ENCODE measurements at regions not wholly inside any gene's neighbourhood (a gene's known extent, or its start where the extent isn't known, plus 50 kb on each side); places are given as distances from the start of the nearest gene placed in this dataset.

DNA sequence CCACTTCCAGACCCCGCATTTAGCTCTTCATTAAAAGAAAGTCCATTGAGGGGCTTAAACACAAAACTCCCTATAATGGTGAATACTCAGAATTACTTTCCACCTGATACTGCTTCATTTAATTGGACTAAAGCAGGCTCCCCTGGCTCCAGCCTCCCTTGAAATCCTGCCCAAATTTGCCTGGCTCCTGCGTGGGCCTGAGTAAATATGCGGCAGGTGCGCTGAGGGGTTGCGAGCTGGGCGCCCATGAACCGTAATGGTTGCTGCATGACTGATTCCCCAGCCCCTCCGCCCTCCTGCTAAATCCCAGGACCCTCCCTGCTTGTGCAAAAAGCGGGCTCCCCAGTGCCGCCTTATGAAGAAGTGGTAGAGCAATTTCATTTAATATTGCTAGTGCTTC, 639.7 kb downstream of the BNC2 start:
- no peak for DNase-seq
- Histone ChIP-seq H4K20me1 (ENCODE audit: insufficient read depth, low read length) (no peaks in the 10 kb centered on the region), H3K9me2 (replicated peaks; ENCODE audit: insufficient read depth, low read length) (no peaks in the 10 kb centered on the region), H3K4me3 (ENCODE audit: low read length) (no peak overlapping the region), H3K36me3 (replicated peaks; ENCODE audit: insufficient read depth, low read length) (no peaks in the 10 kb centered on the region), H3K27me3 (replicated peaks; ENCODE audit: insufficient read depth, low read length) (no peaks in the 10 kb centered on the region), H3K9me3 (replicated peaks; ENCODE audit: insufficient read depth, low read length) (no peaks in the 10 kb centered on the region), H3K79me2 (ENCODE audit: low read length) (no peaks in the 10 kb centered on the region), H3K27ac (ENCODE audit: low read length) (no peak overlapping the region), H3K4me1 (ENCODE audit: low read length) (no peaks in the 10 kb centered on the region), H3K9ac (ENCODE audit: low read length) (no peak overlapping the region), H3K4me2 (ENCODE audit: low read depth, low read length) (no peak overlapping the region), H2AFZ (ENCODE audit: low read length) (no peak overlapping the region), H3F3A (ENCODE audit: insufficient read depth, low read length) (no peaks in the 10 kb centered on the region)
- no peak for TF ChIP-seq EZH2 (optimal IDR thresholded peaks at IDR 0.05; ENCODE audit: low read depth, low read length)
- TF ChIP-seq, protein P1, sequence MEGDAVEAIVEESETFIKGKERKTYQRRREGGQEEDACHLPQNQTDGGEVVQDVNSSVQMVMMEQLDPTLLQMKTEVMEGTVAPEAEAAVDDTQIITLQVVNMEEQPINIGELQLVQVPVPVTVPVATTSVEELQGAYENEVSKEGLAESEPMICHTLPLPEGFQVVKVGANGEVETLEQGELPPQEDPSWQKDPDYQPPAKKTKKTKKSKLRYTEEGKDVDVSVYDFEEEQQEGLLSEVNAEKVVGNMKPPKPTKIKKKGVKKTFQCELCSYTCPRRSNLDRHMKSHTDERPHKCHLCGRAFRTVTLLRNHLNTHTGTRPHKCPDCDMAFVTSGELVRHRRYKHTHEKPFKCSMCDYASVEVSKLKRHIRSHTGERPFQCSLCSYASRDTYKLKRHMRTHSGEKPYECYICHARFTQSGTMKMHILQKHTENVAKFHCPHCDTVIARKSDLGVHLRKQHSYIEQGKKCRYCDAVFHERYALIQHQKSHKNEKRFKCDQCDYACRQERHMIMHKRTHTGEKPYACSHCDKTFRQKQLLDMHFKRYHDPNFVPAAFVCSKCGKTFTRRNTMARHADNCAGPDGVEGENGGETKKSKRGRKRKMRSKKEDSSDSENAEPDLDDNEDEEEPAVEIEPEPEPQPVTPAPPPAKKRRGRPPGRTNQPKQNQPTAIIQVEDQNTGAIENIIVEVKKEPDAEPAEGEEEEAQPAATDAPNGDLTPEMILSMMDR (IDR thresholded peaks at IDR 0.05; ENCODE audit: low read length) = no peak
- no peak for TF ChIP-seq EZH2phosphoT487 (IDR thresholded peaks at IDR 0.05; ENCODE audit: low read length)

DNA sequence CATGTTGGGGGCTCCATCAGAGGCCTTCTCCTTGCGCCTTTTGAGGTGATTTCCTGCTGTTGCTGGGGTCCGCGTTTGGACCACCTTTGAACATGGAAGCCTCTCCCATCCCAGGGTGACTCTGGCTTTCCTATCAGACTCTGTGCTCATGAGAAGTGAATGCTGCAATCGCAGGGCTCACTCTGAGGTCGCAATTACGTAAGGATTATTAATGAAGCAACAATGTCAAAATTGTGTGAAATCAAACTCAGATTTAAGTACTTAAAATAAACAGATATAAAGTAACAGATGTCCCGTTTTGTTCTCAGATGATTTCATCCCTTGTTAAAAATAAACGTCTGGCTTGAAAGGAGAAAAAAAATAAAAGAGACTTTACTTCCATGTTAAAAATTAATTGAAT, 634.2 kb downstream of the BNC2 start:
- Histone ChIP-seq H4K20me1 (ENCODE audit: insufficient read depth, low read length) (no peaks in the 10 kb centered on the region), H3K79me2 (ENCODE audit: low read length) (no peaks in the 10 kb centered on the region), H3K4me1 (ENCODE audit: low read length) (no peaks in the 10 kb centered on the region), H3K27me3 (replicated peaks; ENCODE audit: insufficient read depth, low read length) (no peaks in the 10 kb centered on the region), H2AFZ (ENCODE audit: low read length) (no peak overlapping the region), H3K4me3 (ENCODE audit: low read length) (no peak overlapping the region), H3K9me3 (replicated peaks; ENCODE audit: insufficient read depth, low read length) (no peaks in the 10 kb centered on the region), H3K36me3 (replicated peaks; ENCODE audit: insufficient read depth, low read length) (no peaks in the 10 kb centered on the region), H3K4me2 (ENCODE audit: low read depth, low read length) (no peak overlapping the region), H3F3A (ENCODE audit: insufficient read depth, low read length) (no peaks in the 10 kb centered on the region), H3K27ac (ENCODE audit: low read length) (no peak overlapping the region), H3K9me2 (replicated peaks; ENCODE audit: insufficient read depth, low read length) (no peaks in the 10 kb centered on the region), H3K9ac (ENCODE audit: low read length) (no peak overlapping the region)
- DNase-seq = no peak
- TF ChIP-seq, protein P1 (IDR thresholded peaks at IDR 0.05; ENCODE audit: low read length) = no peak
- no peak for TF ChIP-seq EZH2 (optimal IDR thresholded peaks at IDR 0.05; ENCODE audit: low read depth, low read length)
- TF ChIP-seq EZH2phosphoT487 (IDR thresholded peaks at IDR 0.05; ENCODE audit: low read length) = no peak

DNA sequence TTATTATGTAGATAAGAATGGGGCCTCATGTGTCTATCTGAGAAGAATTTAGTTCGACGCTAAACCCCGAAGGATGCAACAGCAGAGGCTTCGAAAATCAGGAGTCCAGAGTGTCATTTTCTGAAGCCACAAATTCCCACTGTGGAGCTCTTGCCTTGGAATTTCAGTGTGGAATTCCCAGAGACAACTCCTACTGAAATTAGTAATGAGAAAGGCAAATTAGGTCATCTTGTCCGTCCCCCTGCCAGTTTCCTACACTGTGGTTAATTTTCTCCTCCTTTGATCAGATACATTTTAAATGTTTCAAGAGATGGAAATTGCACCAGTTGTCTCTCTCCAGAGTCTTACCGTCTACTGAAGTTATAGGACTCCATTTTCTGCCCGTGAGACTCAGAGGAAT, 633.6 kb downstream of the BNC2 start:
- H3K4me1 ChIP-seq (ENCODE audit: low read length) = no peaks in the 10 kb centered on the region
- no peaks in the 10 kb centered on the region for H3F3A ChIP-seq (ENCODE audit: insufficient read depth, low read length)
- H3K9me2 ChIP-seq (replicated peaks; ENCODE audit: insufficient read depth, low read length) = no peaks in the 10 kb centered on the region
- no peak for TF ChIP-seq EZH2phosphoT487 (IDR thresholded peaks at IDR 0.05; ENCODE audit: low read length)
- TF ChIP-seq, protein P1 (IDR thresholded peaks at IDR 0.05; ENCODE audit: low read length) = no peak
- no peak for TF ChIP-seq EZH2 (optimal IDR thresholded peaks at IDR 0.05; ENCODE audit: low read depth, low read length)
- H3K9me3 ChIP-seq (replicated peaks; ENCODE audit: insufficient read depth, low read length) = no peaks in the 10 kb centered on the region
- H3K4me2 ChIP-seq (ENCODE audit: low read depth, low read length) = no peak overlapping the region
- H2AFZ ChIP-seq (ENCODE audit: low read length) = no peak overlapping the region
- H3K4me3 ChIP-seq (ENCODE audit: low read length) = no peak overlapping the region
- no peaks in the 10 kb centered on the region for H3K27me3 ChIP-seq (replicated peaks; ENCODE audit: insufficient read depth, low read length)
- H3K79me2 ChIP-seq (ENCODE audit: low read length) = no peaks in the 10 kb centered on the region
- H4K20me1 ChIP-seq (ENCODE audit: insufficient read depth, low read length) = no peaks in the 10 kb centered on the region
- no peak for DNase-seq
- no peaks in the 10 kb centered on the region for H3K36me3 ChIP-seq (replicated peaks; ENCODE audit: insufficient read depth, low read length)
- no peak overlapping the region for H3K9ac ChIP-seq (ENCODE audit: low read length)
- H3K27ac ChIP-seq (ENCODE audit: low read length) = no peak overlapping the region

All from MM.1S (cell line).